ENCODE measurements at regions not wholly inside any gene's neighbourhood (a gene's known extent, or its start where the extent isn't known, plus 50 kb on each side); places are given as distances from the start of the nearest gene placed in this dataset.
"Not testable (repeated sequence)": the region's sequence is repeated elsewhere in the genome, so short reads cannot be mapped to it uniquely, and the experiment has no call there.

- DNase-seq (ENCODE audit: low read depth, low spot score): no peak
- H3K4me3 ChIP-seq (ENCODE audit: low read length): no peak overlapping the region
Observed at GRCh38 chr13:53442979-53443378, 414.4 kb downstream of the OLFM4 start.

GRCh38 chr13:53445686-53446085 lies 417.1 kb downstream of the OLFM4 start:
- DNase-seq (ENCODE audit: low read depth, low spot score): no peak
- no peak overlapping the region for H3K4me3 ChIP-seq (ENCODE audit: low read length)

GRCh38 chr13:53447456-53447855 lies 418.8 kb downstream of the OLFM4 start:
- DNase-seq (ENCODE audit: low read depth, low spot score): no peak
- H3K4me3 ChIP-seq (ENCODE audit: low read length): no peak overlapping the region

- DNase-seq (ENCODE audit: low read depth, low spot score): no peak
- H3K4me3 ChIP-seq (ENCODE audit: low read length): no peak overlapping the region
Observed at GRCh38 chr13:53447863-53448262, 419.2 kb downstream of the OLFM4 start.

GRCh38 chr13:53452263-53452808 lies 423.7 kb downstream of the OLFM4 start:
- H3K4me3 ChIP-seq (ENCODE audit: low read length); DNase-seq (ENCODE audit: low read depth, low spot score): not testable (repeated sequence)

DNA sequence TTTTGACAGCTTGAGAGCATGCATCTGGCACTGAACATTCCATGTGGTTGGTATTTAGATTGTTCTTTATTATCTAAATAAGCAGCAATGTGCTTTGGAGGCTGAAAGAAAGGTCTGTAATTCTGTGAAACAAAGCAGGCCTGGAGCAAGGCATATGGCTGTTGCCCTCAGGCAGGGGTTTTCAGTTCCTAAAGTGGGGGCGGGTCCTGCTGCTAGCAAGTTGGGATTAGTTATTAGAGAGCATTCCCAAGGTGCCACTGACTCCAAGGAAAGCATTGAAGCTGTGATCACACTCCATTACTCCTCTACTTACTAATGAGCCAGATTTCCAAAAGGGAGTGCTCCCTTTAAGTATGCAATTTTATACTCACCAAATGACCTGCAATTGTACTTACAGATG lies 432.2 kb downstream of the OLFM4 start:
- no peak for DNase-seq (ENCODE audit: low read depth, low spot score)
- no peak overlapping the region for H3K4me3 ChIP-seq (ENCODE audit: low read length)

DNA sequence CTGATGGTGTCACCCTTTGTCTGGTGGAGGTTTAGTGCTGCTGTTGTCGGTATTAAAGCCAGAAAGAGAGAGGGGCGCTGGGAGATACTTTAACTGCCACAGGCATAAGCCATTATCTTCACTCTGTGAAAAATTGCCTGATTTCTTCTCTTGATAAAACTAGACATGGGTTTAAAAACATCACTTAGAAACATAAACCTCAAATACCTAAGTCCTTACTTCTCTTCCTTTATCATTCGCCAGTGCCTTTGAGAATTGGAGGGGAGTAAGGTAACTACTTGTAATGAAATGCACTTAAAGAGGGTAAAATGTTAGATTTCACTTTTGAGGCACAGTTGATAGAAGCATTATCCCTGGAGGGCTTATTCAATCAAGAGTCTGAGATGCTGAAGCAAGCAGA lies 434.5 kb downstream of the OLFM4 start:
- DNase-seq (ENCODE audit: low read depth, low spot score): peak; percentile 19
- H3K4me3 ChIP-seq (ENCODE audit: low read length): no peak overlapping the region

GRCh38 chr13:53466576-53466975 lies 438.0 kb downstream of the OLFM4 start:
- no peak for DNase-seq (ENCODE audit: low read depth, low spot score)
- no peak overlapping the region for H3K4me3 ChIP-seq (ENCODE audit: low read length)

GRCh38 chr13:53473397-53473796 lies 444.8 kb downstream of the OLFM4 start:
- no peak for DNase-seq (ENCODE audit: low read depth, low spot score)
- no peak overlapping the region for H3K4me3 ChIP-seq (ENCODE audit: low read length)

DNA sequence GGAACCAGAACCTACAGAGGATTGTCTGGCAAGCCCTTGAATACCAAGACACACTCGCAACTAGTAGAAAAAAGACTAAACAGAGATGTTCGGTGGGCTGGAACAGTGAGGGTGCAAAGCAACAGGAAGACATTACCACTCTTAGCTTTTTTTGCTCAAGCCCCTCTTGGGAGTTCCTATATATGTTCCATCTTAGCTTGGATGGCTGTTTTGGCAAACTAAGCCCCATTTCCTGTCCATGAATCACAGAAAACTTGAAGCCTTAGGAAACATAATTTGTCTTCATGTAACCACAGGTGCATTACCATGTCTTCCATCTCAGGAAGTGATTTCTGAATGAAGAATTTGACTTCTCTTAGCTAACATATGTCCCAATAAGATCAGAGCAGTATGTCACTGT lies 446.3 kb downstream of the OLFM4 start:
- DNase-seq (ENCODE audit: low read depth, low spot score): peak; percentile 18
- no peak overlapping the region for H3K4me3 ChIP-seq (ENCODE audit: low read length)

- DNase-seq (ENCODE audit: low read depth, low spot score): no peak
- no peak overlapping the region for H3K4me3 ChIP-seq (ENCODE audit: low read length)
Observed at GRCh38 chr13:53490752-53491151, 462.1 kb downstream of the OLFM4 start.

DNA sequence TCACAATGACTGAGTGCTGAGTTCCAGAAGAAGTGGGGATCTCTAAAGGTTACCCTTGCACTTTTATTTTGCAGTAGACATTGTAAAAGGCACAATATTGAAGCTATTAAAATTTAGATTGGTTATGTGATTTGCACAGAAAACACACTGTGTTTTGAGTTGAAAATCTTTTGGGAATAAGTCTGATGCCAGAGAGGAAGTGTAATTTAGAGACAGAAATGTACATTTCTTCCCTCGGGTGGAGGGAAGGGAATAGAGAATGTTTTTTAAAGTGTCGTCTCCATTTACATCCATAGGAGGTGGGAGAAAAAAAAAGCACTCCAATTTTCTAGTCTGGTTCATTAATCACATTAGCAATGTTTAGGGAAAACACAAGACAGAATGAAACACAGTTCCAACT lies 465.8 kb downstream of the OLFM4 start:
- DNase-seq (ENCODE audit: low read depth, low spot score): no peak
- no peak overlapping the region for H3K4me3 ChIP-seq (ENCODE audit: low read length)

DNA sequence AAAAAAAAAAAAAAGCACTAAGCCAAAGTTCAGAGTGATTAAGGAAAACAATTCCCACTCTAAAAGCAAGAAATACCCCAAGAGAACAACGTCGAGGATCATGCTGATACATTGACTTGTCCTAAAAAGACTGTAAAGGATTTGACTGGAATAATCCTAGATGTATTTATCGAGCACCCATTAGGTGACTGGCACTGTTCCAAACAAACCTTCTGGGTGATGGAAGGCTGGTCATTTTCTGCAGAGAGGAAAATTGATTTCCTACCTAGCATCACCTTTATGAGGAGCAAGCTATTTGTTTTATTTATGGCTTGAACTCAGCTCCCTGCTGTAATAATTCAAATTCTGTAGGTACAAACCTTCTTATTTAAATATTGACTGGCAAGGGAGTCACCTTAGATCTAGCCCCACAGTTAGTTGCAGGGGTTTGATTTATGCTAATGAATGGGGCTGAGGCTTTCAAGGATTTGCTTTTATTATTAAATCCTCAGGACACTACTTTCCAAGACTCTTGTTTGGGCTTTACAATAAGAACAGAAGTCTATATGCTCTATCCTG lies 471.0 kb downstream of the OLFM4 start:
- no peak overlapping the region for H3K4me3 ChIP-seq (ENCODE audit: low read length)
- no peak for DNase-seq (ENCODE audit: low read depth, low spot score)

- no peak for DNase-seq (ENCODE audit: low read depth, low spot score)
Observed at GRCh38 chr13:53501387-53501786, 472.8 kb downstream of the OLFM4 start.

DNA sequence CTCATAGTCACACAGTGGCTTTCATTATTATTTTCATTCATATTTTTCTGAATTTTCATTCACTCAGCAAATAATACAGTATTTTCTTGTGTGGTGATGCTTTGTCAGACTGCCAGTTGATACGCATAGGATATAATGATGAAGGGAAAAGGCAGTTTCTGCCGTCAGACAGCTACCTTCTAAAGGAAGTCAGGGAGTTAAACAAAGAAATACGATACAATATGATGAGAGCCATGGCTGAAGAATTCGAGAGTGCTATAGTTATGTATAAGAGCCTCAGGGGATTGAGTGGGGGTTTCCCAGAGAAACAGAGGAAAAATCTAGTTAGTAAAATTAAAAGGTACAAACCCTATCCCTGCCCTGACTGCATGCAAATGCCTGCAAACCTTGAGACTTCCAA lies 479.1 kb downstream of the OLFM4 start:
- DNase-seq (ENCODE audit: low read depth, low spot score): no peak
- H3K4me3 ChIP-seq (ENCODE audit: low read length): no peak overlapping the region

More at GRCh38 chr13:53501387-53501786, 472.8 kb downstream of the OLFM4 start:
- H3K4me3 ChIP-seq (ENCODE audit: low read length): no peak overlapping the region

- no peak for DNase-seq (ENCODE audit: low read depth, low spot score)
- H3K4me3 ChIP-seq (ENCODE audit: low read length): no peak overlapping the region
Observed at GRCh38 chr13:53512635-53513034, 484.0 kb downstream of the OLFM4 start.

- no peak for DNase-seq (ENCODE audit: low read depth, low spot score)
- H3K4me3 ChIP-seq (ENCODE audit: low read length): no peak overlapping the region
Observed at GRCh38 chr13:53513226-53513625, 484.6 kb downstream of the OLFM4 start.

GRCh38 chr13:53520132-53520531 lies 491.5 kb downstream of the OLFM4 start:
- DNase-seq (ENCODE audit: low read depth, low spot score): no peak
- no peak overlapping the region for H3K4me3 ChIP-seq (ENCODE audit: low read length)

DNA sequence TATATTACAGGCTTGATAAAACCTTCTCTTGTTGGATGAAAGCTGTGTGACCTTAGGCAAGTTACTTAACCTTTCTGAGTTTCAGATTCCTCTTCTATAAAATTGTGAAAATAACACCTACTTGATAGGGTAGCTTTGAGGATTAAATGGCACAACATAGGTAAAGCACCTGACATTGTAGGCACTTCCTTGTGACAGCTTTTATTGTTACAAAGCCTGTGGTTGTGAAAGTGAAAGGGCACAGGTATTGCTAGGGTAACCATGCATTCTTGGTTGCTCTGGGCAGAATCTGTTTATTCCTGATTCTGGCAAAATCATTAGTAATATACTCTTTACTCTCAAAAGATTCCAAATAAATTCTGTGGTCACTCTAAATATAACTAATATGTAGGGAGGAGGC lies 493.4 kb downstream of the OLFM4 start:
- H3K4me3 ChIP-seq (ENCODE audit: low read length): no peak overlapping the region
- DNase-seq (ENCODE audit: low read depth, low spot score): no peak

- DNase-seq (ENCODE audit: low read depth, low spot score): no peak
- no peak overlapping the region for H3K4me3 ChIP-seq (ENCODE audit: low read length)
Observed at GRCh38 chr13:53537586-53537985, 509.0 kb downstream of the OLFM4 start.

DNA sequence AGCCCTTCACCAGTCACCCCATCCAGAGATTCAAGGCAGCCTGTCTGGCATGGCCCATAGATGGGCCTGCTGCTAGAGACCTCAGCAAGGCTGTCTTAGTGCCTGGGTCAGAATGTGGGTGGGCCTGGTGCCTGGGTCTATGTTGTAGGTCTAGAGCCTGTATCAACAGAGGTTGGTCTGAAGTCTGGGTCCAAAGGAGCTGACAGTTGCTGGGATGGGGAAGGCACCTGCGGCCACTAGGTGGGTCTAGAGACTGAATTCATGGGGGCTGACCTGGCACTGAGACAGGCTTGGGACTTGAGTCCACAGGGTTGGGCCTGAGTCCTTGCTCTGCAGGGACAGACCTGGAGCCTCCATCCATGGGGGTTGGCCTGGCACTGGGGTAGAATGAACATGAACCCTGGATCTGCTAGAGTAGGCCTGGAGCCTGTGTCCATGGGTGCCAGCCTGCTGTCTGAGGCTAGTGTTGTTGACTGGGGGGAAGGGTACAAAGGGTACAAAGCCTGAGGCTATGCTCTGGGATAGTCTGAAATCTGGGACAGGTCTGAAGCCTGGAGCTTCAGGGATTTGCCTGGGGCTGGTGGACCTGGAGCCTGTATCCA lies 516.8 kb downstream of the OLFM4 start:
- no peak overlapping the region for H3K4me3 ChIP-seq (ENCODE audit: low read length)
- no peak for DNase-seq (ENCODE audit: low read depth, low spot score)

Data from Jurkat, Clone E6-1 (cell line).